Duodenal mucosa (tissue), 2 donors: ENCODE measurements at regions not wholly inside any gene's neighbourhood (a gene's known extent, or its start where the extent isn't known, plus 50 kb on each side); places are given as distances from the start of the nearest gene placed in this dataset.

Source experiments
- H3K27ac ChIP-seq: one replicate; pipeline ENCODE4 v1.7.0; 2013; ENCODE audit warnings: low read depth, low read length
- H3K27me3 ChIP-seq, 2 donors: one replicate each; pipeline ENCODE4 v1.7.0; 2013; ENCODE audit warnings: low read length in 2 of 2, control low read depth in 1 of 2; ENCODE audit not compliant: insufficient read depth in 2 of 2, control insufficient read depth in 1 of 2
- H3K36me3 ChIP-seq, 2 donors: one replicate each; pipeline ENCODE4 v1.7.0; 2013; ENCODE audit warnings: low read length in 2 of 2, control low read depth in 1 of 2; ENCODE audit not compliant: insufficient read depth in 2 of 2, control insufficient read depth in 1 of 2
- H3K4me1 ChIP-seq, 2 donors: one replicate each; pipeline ENCODE4 v1.7.0; 2013; ENCODE audit warnings: low read length in 2 of 2, control low read depth in 1 of 2; ENCODE audit not compliant: insufficient read depth in 2 of 2, control insufficient read depth in 1 of 2
- H3K4me3 ChIP-seq, 2 donors: one replicate each; pipeline ENCODE4 v1.7.0; 2013; ENCODE audit warnings: low read length in 2 of 2, low read depth in 1 of 2
- H3K9ac ChIP-seq, 2 donors: one replicate each; pipeline ENCODE4 v1.7.0; 2013; ENCODE audit warnings: low read length in 2 of 2, low read depth in 1 of 2
- H3K9me3 ChIP-seq, 2 donors: one replicate each; pipeline ENCODE4 v1.7.0; 2013; ENCODE audit warnings: low read length in 2 of 2, control low read depth in 1 of 2; ENCODE audit not compliant: control insufficient read depth in 1 of 2

- no peaks in the 10 kb centered on the region for H3K36me3 ChIP-seq
- H3K4me3 ChIP-seq = no peak overlapping the region
- no peak overlapping the region for H3K9ac ChIP-seq
- no peaks in the 10 kb centered on the region for H3K9me3 ChIP-seq
- no peaks in the 10 kb centered on the region for H3K4me1 ChIP-seq
- no peaks in the 10 kb centered on the region for H3K27me3 ChIP-seq
- no peak overlapping the region for H3K27ac ChIP-seq
These were observed 1367.4 kb upstream of the ACVR2A start for GRCh38 chr2:146477383-146477782.

DNA sequence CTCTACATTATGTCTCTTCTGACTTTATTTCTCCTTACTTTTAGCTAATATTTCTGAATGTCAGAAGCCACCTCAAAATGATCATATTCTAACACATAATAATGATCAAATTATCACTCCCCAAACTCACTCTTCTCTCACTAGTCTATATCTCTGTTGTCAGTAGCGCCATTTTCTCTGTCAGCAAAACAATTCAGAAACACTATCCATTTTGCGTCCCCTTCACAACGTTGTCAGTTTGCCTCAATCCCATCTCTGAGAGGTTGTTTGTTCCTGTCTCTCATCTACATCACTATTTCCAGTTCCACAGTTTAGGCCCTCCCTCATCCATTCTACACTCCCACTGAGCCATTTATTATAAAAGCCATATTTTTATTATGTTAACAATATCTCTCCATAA is 1376.3 kb upstream of the ACVR2A start:
- no peaks in the 10 kb centered on the region for H3K9me3 ChIP-seq
- no peaks in the 10 kb centered on the region for H3K4me1 ChIP-seq
- no peak overlapping the region for H3K27ac ChIP-seq
- no peak overlapping the region for H3K9ac ChIP-seq
- H3K27me3 ChIP-seq = no peaks in the 10 kb centered on the region
- H3K4me3 ChIP-seq = no peak overlapping the region
- no peaks in the 10 kb centered on the region for H3K36me3 ChIP-seq

DNA sequence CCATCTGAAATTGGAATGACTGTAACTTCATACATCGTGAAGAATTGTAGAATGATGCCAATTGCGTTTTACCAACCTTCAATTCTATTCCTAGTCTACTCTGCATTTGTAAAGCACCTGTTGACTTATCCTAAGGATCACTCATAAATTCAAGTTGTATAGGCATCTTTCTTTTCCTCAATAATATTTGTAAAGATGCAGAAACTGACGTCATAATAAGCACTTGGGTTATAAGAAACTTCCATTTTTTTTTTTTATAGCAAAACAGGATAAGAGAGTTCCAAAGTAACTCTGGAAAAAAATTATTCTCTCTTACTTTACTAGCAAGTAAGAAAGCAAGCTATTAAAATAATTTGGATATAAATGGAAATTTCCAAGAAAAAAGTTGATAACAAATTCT is 1377.4 kb upstream of the ACVR2A start:
- Histone ChIP-seq H3K27me3 (no peaks in the 10 kb centered on the region), H3K9me3 (no peaks in the 10 kb centered on the region), H3K4me3 (no peak overlapping the region), H3K9ac (no peak overlapping the region), H3K27ac (no peak overlapping the region), H3K36me3 (no peaks in the 10 kb centered on the region), H3K4me1 (no peaks in the 10 kb centered on the region)

DNA sequence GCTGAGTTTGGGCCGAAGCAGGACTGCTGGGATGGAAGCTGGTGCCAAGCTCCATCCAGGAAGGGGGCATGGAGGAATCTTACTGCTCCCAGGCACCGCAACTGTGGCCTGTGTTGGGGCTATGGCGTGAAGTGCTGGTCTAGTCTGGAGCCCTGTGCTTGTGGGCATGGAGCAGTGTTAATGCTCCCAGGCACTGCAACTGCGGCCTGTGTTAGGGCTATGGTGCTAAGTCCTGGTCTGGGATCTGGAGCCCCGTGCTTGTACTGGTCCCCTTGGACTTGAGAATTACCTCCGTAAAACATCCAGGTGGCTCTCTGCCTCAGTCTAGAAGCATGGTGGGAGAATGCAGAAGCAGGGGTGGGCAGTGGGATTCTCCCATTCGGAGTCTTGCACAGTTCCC is 1379.4 kb upstream of the ACVR2A start:
- no peaks in the 10 kb centered on the region for H3K9me3 ChIP-seq
- H3K27ac ChIP-seq = no peak overlapping the region
- no peaks in the 10 kb centered on the region for H3K4me1 ChIP-seq
- H3K9ac ChIP-seq = no peak overlapping the region
- H3K4me3 ChIP-seq = no peak overlapping the region
- H3K27me3 ChIP-seq = no peaks in the 10 kb centered on the region
- no peaks in the 10 kb centered on the region for H3K36me3 ChIP-seq

DNA sequence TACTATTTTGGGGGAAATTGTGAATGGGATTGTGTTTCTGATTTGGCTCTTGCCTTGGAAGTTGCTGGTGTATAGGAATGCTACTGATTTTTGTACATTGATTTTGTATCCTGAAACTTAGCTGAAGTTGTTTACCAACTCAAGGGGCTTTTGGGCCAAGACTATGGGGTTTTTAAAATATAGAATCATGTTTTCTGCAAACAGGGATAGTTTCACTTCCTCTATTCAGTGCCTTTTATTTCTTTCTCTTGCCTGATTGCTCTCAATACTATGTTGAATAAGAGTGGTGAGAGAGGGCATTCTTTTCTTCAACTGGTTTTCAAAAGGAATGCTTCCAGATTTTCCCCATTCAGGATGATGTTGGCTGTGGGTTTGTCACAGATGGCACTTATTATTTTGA is 1383.8 kb upstream of the ACVR2A start:
- Histone ChIP-seq H3K36me3 (no peaks in the 10 kb centered on the region), H3K27me3 (no peaks in the 10 kb centered on the region), H3K9me3 (peaks cover 0 to 5% of the 10 kb centered on the region in 2 donors), H3K4me1 (no peaks in the 10 kb centered on the region), H3K9ac (no peak overlapping the region), H3K4me3 (no peak overlapping the region), H3K27ac (no peak overlapping the region)

- no peaks in the 10 kb centered on the region for H3K36me3 ChIP-seq
- no peak overlapping the region for H3K4me3 ChIP-seq
- H3K27ac ChIP-seq = no peak overlapping the region
- H3K27me3 ChIP-seq = no peaks in the 10 kb centered on the region
- no peak overlapping the region for H3K9ac ChIP-seq
- no peaks in the 10 kb centered on the region for H3K4me1 ChIP-seq
- H3K9me3 ChIP-seq = peaks cover 0 to 5% of the 10 kb centered on the region in 2 donors
These were observed 1386.2 kb upstream of the ACVR2A start for GRCh38 chr2:146458585-146458984.

- Histone ChIP-seq H3K9ac (no peak overlapping the region), H3K27ac (no peak overlapping the region), H3K9me3 (peaks cover 0 to 5% of the 10 kb centered on the region in 2 donors), H3K4me3 (no peak overlapping the region), H3K36me3 (no peaks in the 10 kb centered on the region), H3K27me3 (no peaks in the 10 kb centered on the region), H3K4me1 (no peaks in the 10 kb centered on the region)
These were observed 1387.6 kb upstream of the ACVR2A start for GRCh38 chr2:146457221-146457620.

DNA sequence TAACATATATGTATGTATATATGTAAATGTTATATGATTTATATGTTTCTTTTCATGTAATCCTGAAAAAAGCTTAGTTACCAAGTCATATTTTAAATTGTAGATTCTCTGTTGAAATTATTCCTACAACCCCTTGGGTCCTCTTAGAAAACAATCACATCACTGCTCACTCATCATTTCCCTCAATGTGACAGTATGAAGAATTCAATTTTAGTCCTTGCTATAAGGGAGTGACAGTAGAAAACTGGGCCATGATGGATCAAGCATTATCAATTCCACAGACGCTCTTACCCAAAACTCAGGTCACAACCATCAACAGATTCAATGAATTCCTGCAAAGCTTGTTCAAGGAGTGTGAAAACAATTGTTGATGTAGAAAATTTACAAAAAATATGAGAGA is 1389.5 kb upstream of the ACVR2A start:
- H3K4me1 ChIP-seq = no peaks in the 10 kb centered on the region

DNA sequence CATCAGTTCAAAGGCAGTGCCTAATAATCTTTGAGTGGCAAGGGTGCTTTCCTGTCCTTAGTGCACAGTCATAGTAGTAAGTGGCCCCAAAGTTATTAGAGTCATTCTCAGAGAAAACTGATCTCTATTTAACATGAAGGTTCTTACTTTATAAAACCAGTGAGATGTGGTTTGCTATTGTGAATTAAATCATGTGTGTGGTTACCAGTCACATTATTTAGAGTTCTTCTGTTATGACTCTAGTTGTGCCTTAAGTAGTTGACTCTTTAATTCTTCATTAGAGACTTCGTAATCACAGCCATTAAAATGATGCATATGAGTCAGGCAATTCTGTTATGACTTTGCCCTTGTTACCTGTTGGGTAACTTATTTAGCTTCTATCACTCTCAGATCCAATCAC is 1392.9 kb upstream of the ACVR2A start:
- Histone ChIP-seq H3K9me3 (no peaks in the 10 kb centered on the region), H3K36me3 (no peaks in the 10 kb centered on the region), H3K27me3 (no peaks in the 10 kb centered on the region), H3K4me3 (no peak overlapping the region), H3K9ac (no peak overlapping the region), H3K4me1 (no peaks in the 10 kb centered on the region), H3K27ac (no peak overlapping the region)

More for the DNA sequence above, 1389.5 kb upstream of the ACVR2A start:
- Histone ChIP-seq H3K27ac (no peak overlapping the region), H3K9me3 (peaks cover 0 to 5% of the 10 kb centered on the region in 2 donors), H3K27me3 (no peaks in the 10 kb centered on the region), H3K4me3 (no peak overlapping the region), H3K9ac (no peak overlapping the region), H3K36me3 (no peaks in the 10 kb centered on the region)

DNA sequence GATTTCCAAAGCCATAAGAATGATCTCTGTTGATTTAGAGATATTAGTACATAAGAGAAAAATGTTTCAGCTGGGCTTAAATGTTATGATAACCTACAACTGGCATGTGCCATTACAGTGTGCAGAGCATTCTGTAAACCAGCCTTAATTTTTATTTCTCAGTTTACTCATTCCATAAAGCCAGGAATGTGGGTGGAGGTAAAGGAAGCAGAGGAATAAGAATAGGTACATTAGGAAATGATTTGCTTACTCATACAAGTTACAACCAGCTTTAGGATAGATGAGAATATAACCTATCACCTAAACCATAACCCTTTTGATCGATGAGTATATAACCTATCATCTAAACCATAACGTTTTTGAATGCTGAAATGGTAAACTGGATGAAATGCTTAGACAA is 1394.7 kb upstream of the ACVR2A start:
- H3K27me3 ChIP-seq = no peaks in the 10 kb centered on the region
- H3K4me1 ChIP-seq = no peaks in the 10 kb centered on the region
- H3K36me3 ChIP-seq = no peaks in the 10 kb centered on the region
- H3K4me3 ChIP-seq = no peak overlapping the region
- no peak overlapping the region for H3K27ac ChIP-seq
- no peaks in the 10 kb centered on the region for H3K9me3 ChIP-seq
- H3K9ac ChIP-seq = no peak overlapping the region

- H3K36me3 ChIP-seq = no peaks in the 10 kb centered on the region
- H3K4me1 ChIP-seq = no peaks in the 10 kb centered on the region
- H3K9me3 ChIP-seq = no peaks in the 10 kb centered on the region
- H3K4me3 ChIP-seq = no peak overlapping the region
- H3K27ac ChIP-seq = no peak overlapping the region
- no peaks in the 10 kb centered on the region for H3K27me3 ChIP-seq
- H3K9ac ChIP-seq = no peak overlapping the region
These were observed 1399.8 kb upstream of the ACVR2A start for GRCh38 chr2:146444987-146445386.
